HG03565 (cell line): ENCODE measurements at regions not wholly inside any gene's neighbourhood (a gene's known extent, or its start where the extent isn't known, plus 50 kb on each side); places are given as distances from the start of the nearest gene placed in this dataset.
A peak's percentile ranks its signal among the peaks of the same experiment; 100 is the strongest.
"Not testable (repeated sequence)": the region's sequence is repeated elsewhere in the genome, so short reads cannot be mapped to it uniquely, and the experiment has no call there.

Experiments used
- ATAC-seq: cut with Tn5 transposase; IDR thresholded peaks from one replicate; pipeline ENCODE4 v1.9.1; 2021; ENCODE audit warnings: mild to moderate bottlenecking, moderate library complexity; ENCODE audit not compliant: unreplicated experiment

DNA sequence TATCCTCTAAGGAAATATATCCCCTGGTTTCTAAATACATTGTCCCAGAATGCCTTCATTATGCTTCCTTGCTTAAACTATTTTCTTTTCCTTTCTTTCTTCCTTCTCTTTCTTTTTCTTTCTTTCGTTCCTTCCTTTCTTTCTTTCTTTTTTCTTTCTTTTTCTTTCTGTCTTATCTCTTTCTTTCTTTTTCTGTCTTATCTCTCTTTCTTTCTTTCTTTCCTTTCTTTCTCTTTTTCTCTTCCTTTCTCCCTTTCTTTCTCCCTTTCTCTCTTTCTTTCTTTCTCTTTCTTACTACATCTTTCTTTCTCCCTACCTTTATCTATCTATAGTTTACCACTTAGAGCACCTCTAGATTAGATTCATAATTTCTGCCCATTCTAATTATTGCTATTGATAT is 552.1 kb downstream of the PYDC2 start:
- ATAC-seq = no peak

DNA sequence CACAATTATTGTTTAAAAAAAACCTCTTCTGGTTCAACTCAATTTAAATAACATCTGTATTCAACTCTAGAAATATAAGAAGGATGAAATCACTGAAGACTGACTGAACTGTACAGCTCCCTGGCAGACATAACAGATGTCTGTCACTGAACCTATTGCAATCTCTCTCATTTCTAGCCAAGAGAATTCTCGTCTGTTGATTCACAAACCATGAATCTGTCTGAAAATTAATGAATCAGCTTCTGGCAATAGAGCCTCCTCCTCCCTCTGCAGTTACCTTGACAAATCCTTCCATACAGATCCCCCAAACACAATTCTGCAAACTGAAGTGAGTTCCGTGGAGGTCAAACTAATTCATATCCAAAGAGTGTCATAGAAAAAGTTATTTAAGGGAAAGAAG is 561.4 kb downstream of the PYDC2 start:
- no peak for ATAC-seq

GRCh38 chr3:192024751-192025150 is 563.8 kb downstream of the PYDC2 start:
- no peak for ATAC-seq

GRCh38 chr3:192026661-192027060 is 565.7 kb downstream of the PYDC2 start:
- ATAC-seq = no peak

DNA sequence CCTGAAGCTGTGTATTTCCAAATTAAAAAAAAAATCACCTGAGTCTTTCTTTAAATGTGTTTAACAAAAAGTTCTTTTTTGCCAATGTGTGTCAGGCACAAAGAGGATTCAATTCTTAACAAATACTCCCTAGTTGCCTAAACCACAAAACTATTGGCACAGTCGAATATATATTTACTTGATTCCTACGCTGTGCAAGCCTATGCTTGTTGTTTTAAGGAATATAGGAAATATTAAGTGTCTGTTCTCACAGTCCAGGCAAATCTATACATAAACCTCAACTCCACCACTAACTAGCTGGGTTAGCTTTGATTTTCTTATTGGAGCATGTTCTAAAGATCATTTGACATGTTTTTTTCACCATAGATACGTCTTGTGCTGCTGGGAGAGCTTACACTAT is 571.0 kb downstream of the PYDC2 start:
- ATAC-seq = no peak

- no peak for ATAC-seq
Measured at GRCh38 chr3:192033246-192033645, 572.3 kb downstream of the PYDC2 start.

- no peak for ATAC-seq
Measured at GRCh38 chr3:192038726-192039125, 577.8 kb downstream of the PYDC2 start.

- ATAC-seq = no peak
Measured at GRCh38 chr3:192039593-192039992, 578.6 kb downstream of the PYDC2 start.

- no peak for ATAC-seq
Measured at GRCh38 chr3:192040282-192041043, 579.5 kb downstream of the PYDC2 start.

DNA sequence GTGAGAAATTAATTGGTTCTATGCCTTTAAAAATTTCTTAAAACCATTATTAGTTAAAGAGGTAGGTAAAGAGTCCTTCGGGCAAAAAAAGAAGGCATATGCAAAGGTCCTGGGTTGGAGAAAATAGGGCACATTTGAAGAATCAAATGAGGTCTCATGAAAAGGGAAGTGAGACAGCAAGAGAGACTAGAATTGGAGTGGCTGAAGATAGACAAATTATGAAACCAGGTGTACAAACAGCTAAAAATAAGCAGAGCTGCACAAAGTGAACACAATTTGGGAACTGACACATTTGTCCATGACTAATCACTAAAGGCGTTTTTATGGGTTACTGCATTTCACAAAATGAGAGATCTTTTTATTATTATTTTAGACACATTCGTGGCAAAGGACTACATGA is 581.2 kb downstream of the PYDC2 start:
- ATAC-seq = peak; percentile 98

DNA sequence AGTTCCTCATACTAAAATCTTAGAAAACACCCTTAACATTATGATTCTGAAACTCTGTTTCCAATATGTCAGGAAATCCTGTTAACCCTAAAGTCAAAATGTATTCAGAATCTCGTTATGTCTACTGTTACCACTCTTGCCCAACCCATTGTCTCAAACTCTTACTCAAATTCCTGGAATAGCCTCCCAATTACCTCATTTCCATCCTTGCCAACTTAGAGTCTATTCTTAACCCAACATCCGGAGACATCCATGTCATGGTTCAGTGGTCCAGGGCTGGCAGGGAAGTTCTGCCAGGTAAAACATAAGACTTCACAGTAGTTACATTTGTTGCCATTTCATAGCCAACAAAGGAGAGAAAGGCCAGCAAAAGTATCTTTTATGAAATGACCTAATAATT is 593.9 kb downstream of the PYDC2 start:
- no peak for ATAC-seq

DNA sequence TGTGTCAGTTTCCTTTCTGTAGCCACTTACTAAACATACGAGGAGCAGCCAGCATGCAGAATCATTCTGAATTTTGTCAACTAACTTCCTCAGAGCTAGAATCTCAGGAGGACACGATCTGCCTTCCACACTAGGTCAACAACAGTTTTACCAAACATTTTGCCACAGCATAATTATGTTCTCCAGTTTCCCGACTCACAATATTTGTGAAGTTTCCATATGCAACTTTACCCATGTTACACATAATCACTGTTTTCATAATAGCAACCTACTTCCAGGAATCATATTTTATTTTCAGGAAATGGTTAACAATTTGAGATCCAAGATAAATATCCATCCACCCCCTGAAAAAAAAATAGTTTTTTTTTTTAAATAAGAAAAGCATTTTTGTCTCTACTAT is 595.0 kb downstream of the PYDC2 start:
- no peak for ATAC-seq

GRCh38 chr3:192057261-192057660 is 596.3 kb downstream of the PYDC2 start:
- ATAC-seq = no peak

- ATAC-seq = no peak
Measured at GRCh38 chr3:192060160-192060781, 599.3 kb downstream of the PYDC2 start.

GRCh38 chr3:192061426-192061825 is 600.5 kb downstream of the PYDC2 start:
- no peak for ATAC-seq

DNA sequence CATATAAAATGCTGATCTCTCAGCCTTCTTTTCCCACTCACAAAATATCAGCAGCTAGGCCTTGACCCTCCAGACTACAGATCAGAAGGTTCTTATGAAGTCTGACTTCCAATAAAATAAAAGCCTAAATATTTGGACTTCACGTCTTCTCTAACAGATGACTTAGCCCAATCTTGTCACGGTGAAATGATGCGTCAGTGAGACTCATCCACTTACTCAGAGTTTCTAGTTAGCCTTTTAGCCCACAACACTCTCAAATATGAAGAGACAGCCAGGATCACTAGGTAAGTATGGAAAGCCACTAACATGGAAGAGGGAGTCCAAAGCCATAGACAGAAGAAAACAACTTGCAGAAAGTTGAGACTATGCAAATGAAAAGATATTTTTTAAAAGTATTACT is 601.2 kb downstream of the PYDC2 start:
- no peak for ATAC-seq

DNA sequence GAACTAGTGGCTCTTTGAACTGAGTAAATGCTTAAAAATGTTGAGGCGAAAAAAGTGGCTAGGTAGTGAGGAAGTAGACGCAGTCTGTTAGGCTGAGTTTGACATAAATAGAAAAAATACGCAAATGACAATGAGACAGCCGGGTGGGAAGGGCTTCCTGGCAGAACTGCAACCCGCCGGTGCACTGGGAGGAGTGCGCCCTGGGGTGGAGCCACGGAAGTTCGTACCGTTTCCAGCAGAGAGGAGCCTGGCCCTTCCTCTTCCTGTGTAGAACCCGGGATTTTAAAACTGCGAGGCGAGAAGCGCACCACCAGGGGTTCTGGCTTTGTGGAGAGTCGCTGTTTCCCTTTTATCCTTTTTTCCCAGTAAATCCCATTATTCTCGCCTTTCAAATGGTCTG is 602.6 kb downstream of the PYDC2 start:
- peak; percentile 85 for ATAC-seq

GRCh38 chr3:192064959-192065358 is 604.0 kb downstream of the PYDC2 start:
- no peak for ATAC-seq

GRCh38 chr3:192066253-192066652 is 605.3 kb downstream of the PYDC2 start:
- not testable (repeated sequence) for ATAC-seq

DNA sequence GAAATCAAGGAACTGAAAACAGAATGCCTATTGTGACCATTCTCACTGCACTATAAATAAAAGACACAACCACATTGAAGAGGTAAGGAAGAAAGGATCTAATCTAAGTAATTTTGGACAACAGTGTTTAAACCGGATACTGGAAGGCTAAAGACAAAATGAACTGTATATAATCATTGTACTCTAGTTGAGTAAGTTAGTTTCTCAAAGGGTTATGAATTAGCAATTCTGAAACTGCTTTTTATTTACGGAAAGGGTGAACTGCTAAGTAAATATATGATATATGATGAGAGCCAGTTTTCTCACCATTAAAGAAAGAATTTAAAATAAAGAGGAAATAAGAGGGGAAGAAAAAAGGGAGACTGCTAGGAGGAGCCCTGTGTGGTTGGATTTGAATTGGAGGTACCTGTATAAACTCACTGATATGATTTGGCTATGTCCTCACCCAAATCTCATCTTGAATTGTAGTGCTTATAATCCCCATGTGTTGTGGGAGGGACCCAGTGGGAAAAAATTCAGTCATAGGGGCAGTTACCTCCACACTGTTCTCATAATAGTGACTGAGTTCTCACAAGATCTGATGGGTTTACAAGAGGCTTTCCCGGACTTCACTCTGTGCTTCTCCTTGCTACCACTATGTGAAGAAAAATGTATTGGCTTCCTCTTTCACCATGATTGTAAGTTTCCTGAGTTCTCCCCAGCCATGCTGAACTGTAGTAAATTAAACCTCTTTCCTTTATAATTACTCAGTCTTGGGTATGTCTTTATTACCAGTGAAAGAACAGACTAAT is 607.7 kb downstream of the PYDC2 start:
- peak; percentile 81 for ATAC-seq

DNA sequence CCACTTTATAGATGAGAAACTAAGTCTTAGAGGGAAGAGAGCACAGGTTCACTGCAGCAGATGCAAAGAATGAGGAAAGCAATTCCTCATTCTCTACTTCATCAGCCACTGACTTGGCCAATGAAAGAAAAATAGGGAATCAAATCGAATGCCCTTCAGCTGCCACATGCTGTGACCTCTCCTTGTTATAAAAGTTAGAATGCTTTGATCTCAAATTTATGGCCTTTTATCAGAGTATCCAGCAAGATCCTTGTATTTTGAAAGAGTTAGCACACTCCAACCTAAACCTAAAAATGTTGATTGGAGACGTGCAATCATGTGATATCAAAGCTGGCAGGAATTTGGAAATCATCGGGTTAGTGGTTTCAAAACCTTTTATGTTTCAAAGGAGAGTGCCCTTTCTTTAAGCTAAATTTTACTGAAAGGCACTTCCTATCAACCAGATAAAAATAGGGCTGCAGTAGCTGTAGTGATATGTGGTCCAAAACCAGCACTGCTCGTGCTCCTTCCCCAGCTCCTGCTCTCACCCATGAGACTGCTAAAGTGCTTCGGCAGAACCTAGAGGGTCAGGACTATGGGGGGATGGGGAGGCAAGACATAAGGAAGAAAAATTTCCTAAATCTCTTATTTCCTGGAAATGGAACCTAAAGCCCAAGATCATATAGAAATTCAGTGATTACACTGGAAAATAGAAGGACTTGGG is 617.0 kb downstream of the PYDC2 start:
- no peak for ATAC-seq
